ENCODE measurements at regions not wholly inside any gene's neighbourhood (a gene's known extent, or its start where the extent isn't known, plus 50 kb on each side); places are given as distances from the start of the nearest gene placed in this dataset.

- no peak overlapping the region for H3K9ac ChIP-seq
- Mint-ChIP-seq H3K27me3 (ENCODE audit: insufficient read depth, low read depth) (no peaks in the 10 kb centered on the region), H3K9me3 (peaks cover 3% of the 10 kb centered on the region), H3K4me1 (peaks cover 7% of the 10 kb centered on the region), H3K27ac (no peak overlapping the region), H3K36me3 (no peaks in the 10 kb centered on the region), H3K4me3 (no peak overlapping the region)
- H4K20me1 ChIP-seq (ENCODE audit: low read depth) = no peaks in the 10 kb centered on the region
- no peaks in the 10 kb centered on the region for H3K27me3 ChIP-seq
- H3K4me3 ChIP-seq = no peak overlapping the region
- peak overlapping the region; percentile 31 for H2AFZ ChIP-seq (replicated peaks)
- no peaks in the 10 kb centered on the region for H3K36me3 ChIP-seq
- H3K4me2 ChIP-seq = no peak overlapping the region
- no peaks in the 10 kb centered on the region for H3K9me3 ChIP-seq (ENCODE audit: low read depth)
- DNase-seq (ENCODE audit: low spot score) = no peak
- H3K27ac ChIP-seq = no peak overlapping the region
- TF ChIP-seq EZH2phosphoT487 (IDR thresholded peaks at IDR 0.05) (no peak), CTCF (IDR thresholded peaks at IDR 0.05) (no peak), EZH2 (IDR thresholded peaks at IDR 0.05) (no peak)
- H3K79me2 ChIP-seq (ENCODE audit: low read depth) = no peaks in the 10 kb centered on the region
- H3K4me1 ChIP-seq = peaks cover 2% of the 10 kb centered on the region
- H3F3A ChIP-seq (ENCODE audit: low read depth) = no peaks in the 10 kb centered on the region
These were observed 99.0 kb upstream of the ADGRF1 start for GRCh38 chr6:47141171-47141570.

GRCh38 chr6:47138046-47138445, 95.9 kb upstream of the ADGRF1 start:
- no peak overlapping the region for H3K9ac ChIP-seq
- no peaks in the 10 kb centered on the region for H3K9me3 ChIP-seq (ENCODE audit: low read depth)
- Mint-ChIP-seq H3K27ac (no peak overlapping the region), H3K4me1 (peaks cover 19% of the 10 kb centered on the region), H3K9me3 (no peaks in the 10 kb centered on the region), H3K27me3 (ENCODE audit: insufficient read depth, low read depth) (no peaks in the 10 kb centered on the region), H3K4me3 (no peak overlapping the region), H3K36me3 (no peaks in the 10 kb centered on the region)
- TF ChIP-seq CTCF (IDR thresholded peaks at IDR 0.05) (no peak), EZH2phosphoT487 (IDR thresholded peaks at IDR 0.05) (no peak)
- no peak overlapping the region for H3K4me3 ChIP-seq
- DNase-seq (ENCODE audit: low spot score) = no peak
- no peaks in the 10 kb centered on the region for H3K27me3 ChIP-seq
- no peaks in the 10 kb centered on the region for H3K4me1 ChIP-seq
- H3K4me2 ChIP-seq = no peak overlapping the region
- H3K27ac ChIP-seq = no peak overlapping the region
- H3F3A ChIP-seq (ENCODE audit: low read depth) = no peaks in the 10 kb centered on the region
- H3K36me3 ChIP-seq = no peaks in the 10 kb centered on the region
- no peaks in the 10 kb centered on the region for H4K20me1 ChIP-seq (ENCODE audit: low read depth)
- H3K79me2 ChIP-seq (ENCODE audit: low read depth) = no peaks in the 10 kb centered on the region
- H2AFZ ChIP-seq (replicated peaks) = no peak overlapping the region

GRCh38 chr6:47137073-47137472, 94.9 kb upstream of the ADGRF1 start:
- H3K4me3 ChIP-seq = no peak overlapping the region
- peaks cover 28% of the 10 kb centered on the region for H3K4me1 Mint-ChIP-seq
- no peak for TF ChIP-seq EZH2 (IDR thresholded peaks at IDR 0.05)
- no peak for TF ChIP-seq CTCF (IDR thresholded peaks at IDR 0.05)
- TF ChIP-seq EZH2phosphoT487 (IDR thresholded peaks at IDR 0.05) = no peak
- H3K27ac Mint-ChIP-seq = no peak overlapping the region
- no peaks in the 10 kb centered on the region for H3K27me3 ChIP-seq
- no peaks in the 10 kb centered on the region for H3K79me2 ChIP-seq (ENCODE audit: low read depth)
- H4K20me1 ChIP-seq (ENCODE audit: low read depth) = no peaks in the 10 kb centered on the region
- no peak overlapping the region for H3K4me3 Mint-ChIP-seq
- no peaks in the 10 kb centered on the region for H3F3A ChIP-seq (ENCODE audit: low read depth)
- H3K36me3 Mint-ChIP-seq = no peaks in the 10 kb centered on the region
- no peaks in the 10 kb centered on the region for H3K27me3 Mint-ChIP-seq (ENCODE audit: insufficient read depth, low read depth)
- no peaks in the 10 kb centered on the region for H3K4me1 ChIP-seq
- H3K27ac ChIP-seq = no peak overlapping the region
- no peak for DNase-seq (ENCODE audit: low spot score)
- no peak overlapping the region for H3K4me2 ChIP-seq
- no peaks in the 10 kb centered on the region for H3K9me3 ChIP-seq (ENCODE audit: low read depth)
- H3K36me3 ChIP-seq = no peaks in the 10 kb centered on the region
- no peaks in the 10 kb centered on the region for H3K9me3 Mint-ChIP-seq
- no peak overlapping the region for H3K9ac ChIP-seq
- H2AFZ ChIP-seq (replicated peaks) = no peak overlapping the region

GRCh38 chr6:47135772-47136171, 93.6 kb upstream of the ADGRF1 start:
- Histone ChIP-seq H2AFZ (replicated peaks) (no peak overlapping the region), H3K9me3 (ENCODE audit: low read depth) (no peaks in the 10 kb centered on the region), H3K27ac (no peak overlapping the region), H3K79me2 (ENCODE audit: low read depth) (no peaks in the 10 kb centered on the region), H3K4me1 (no peaks in the 10 kb centered on the region), H3K4me3 (no peak overlapping the region), H3K9ac (no peak overlapping the region), H3F3A (ENCODE audit: low read depth) (no peaks in the 10 kb centered on the region), H3K27me3 (no peaks in the 10 kb centered on the region), H4K20me1 (ENCODE audit: low read depth) (no peaks in the 10 kb centered on the region), H3K4me2 (no peak overlapping the region), H3K36me3 (no peaks in the 10 kb centered on the region)
- DNase-seq (ENCODE audit: low spot score) = no peak
- Mint-ChIP-seq H3K4me1 (peaks cover 34% of the 10 kb centered on the region), H3K4me3 (no peak overlapping the region), H3K27me3 (ENCODE audit: insufficient read depth, low read depth) (no peaks in the 10 kb centered on the region), H3K36me3 (no peaks in the 10 kb centered on the region), H3K27ac (no peak overlapping the region), H3K9me3 (no peaks in the 10 kb centered on the region)
- TF ChIP-seq EZH2phosphoT487 (IDR thresholded peaks at IDR 0.05) (no peak), CTCF (IDR thresholded peaks at IDR 0.05) (no peak), EZH2 (IDR thresholded peaks at IDR 0.05) (no peak)

Measured in neural progenitor cell (in vitro differentiated cells).